SK-N-SH (cell line): ENCODE measurements at regions not wholly inside any gene's neighbourhood (a gene's known extent, or its start where the extent isn't known, plus 50 kb on each side); places are given as distances from the start of the nearest gene placed in this dataset.

ENCODE experiments used
- CTCF ChIA-PET: fragments of 300-600, 350-600 bp; formaldehyde crosslinking; extraction: SDS; loops from one replicate; lab custom pipeline; 2021; lab: Yijun Ruan, JAX
- POLR2A ChIA-PET: fragments of 350-600 bp; sonication (Branson Sonifier 250); formaldehyde crosslinking; extraction: SDS; loops from one replicate; lab custom pipeline; 2020; ENCODE audit warnings: antibody characterized with exemption, inconsistent platforms; lab: Yijun Ruan, JAX
- DNase-seq: peaks from one replicate; pipeline ENCODE4 v3.0.0; 2012
- H2AFZ ChIP-seq: fragments of 200-600 bp; sonication (generic); 2 replicates; pipeline ENCODE4 v1.8.1; 2016; ENCODE audit warnings: antibody characterized with exemption, mild to moderate bottlenecking, low read depth
- H3F3A ChIP-seq: fragments of 200-600 bp; sonication (generic); replicated peaks from 2 replicates; pipeline ENCODE3; 2016; ENCODE audit warnings: antibody characterized with exemption, mild to moderate bottlenecking; ENCODE audit not compliant: insufficient read depth
- H3K27ac ChIP-seq, 2 experiments: fragments of 200-500 bp in 1 of 2; fragments of 200-600 bp in 1 of 2; sonication (Bioruptor generic) in 1 of 2; sonication (generic), shearing (Covaris generic) in 1 of 2; 2 replicates each; pipeline versions ENCODE4 v1.5.1 to v1.6.1; 2014 to 2016; ENCODE audit warnings: low read depth in 2 of 2, inconsistent platforms in 1 of 2, low read length in 1 of 2, mild to moderate bottlenecking in 1 of 2, mixed read lengths in 1 of 2
- H3K27me3 ChIP-seq: fragments of 200-600 bp; sonication (generic), shearing (Covaris generic); 2 replicates; pipeline ENCODE4 v1.6.1; 2016; ENCODE audit warnings: mixed run types; ENCODE audit not compliant: insufficient read depth
- H3K36me3 ChIP-seq, 2 experiments: fragments of 200-500 bp in 1 of 2; fragments of 200-600 bp in 1 of 2; sonication (Bioruptor generic) in 1 of 2; sonication (generic) in 1 of 2; replicated peaks in 1 of 2; 2 replicates each; pipeline versions ENCODE3 to v1.5.1; 2014 to 2016; ENCODE audit warnings: low read length in 1 of 2, mild to moderate bottlenecking in 1 of 2; ENCODE audit not compliant: insufficient read depth in 2 of 2, control insufficient read depth in 1 of 2
- H3K4me1 ChIP-seq, 2 experiments: fragments of 200-500 bp in 1 of 2; fragments of 200-600 bp in 1 of 2; sonication (Bioruptor generic) in 1 of 2; sonication (generic), shearing (Covaris generic) in 1 of 2; 2 replicates each; pipeline versions ENCODE4 v1.5.1 to v1.6.1; 2014 to 2016; ENCODE audit warnings: low read depth in 1 of 2, low read length in 1 of 2, mixed run types in 1 of 2; ENCODE audit not compliant: insufficient read depth in 2 of 2, control insufficient read depth in 1 of 2
- H3K4me2 ChIP-seq: fragments of 200-600 bp; sonication (generic), shearing (Covaris generic); 2 replicates; pipeline ENCODE4 v1.6.1; 2017; ENCODE audit warnings: mixed run types
- H3K4me3 ChIP-seq, 2 experiments: fragments of 200-500 bp in 1 of 2; fragments of 200-600 bp in 1 of 2; sonication (Bioruptor generic) in 1 of 2; sonication (generic), shearing (Covaris generic) in 1 of 2; 2 replicates each; pipeline versions ENCODE4 v1.5.1 to v1.8.1; 2014 to 2016; ENCODE audit warnings: low read depth in 2 of 2, inconsistent platforms in 1 of 2, low read length in 1 of 2, mild to moderate bottlenecking in 1 of 2, mixed read lengths in 1 of 2, moderate library complexity in 1 of 2
- H3K79me2 ChIP-seq: fragments of 200-600 bp; sonication (generic); 2 replicates; pipeline ENCODE4 v1.8.1; 2017; ENCODE audit warnings: mild to moderate bottlenecking; ENCODE audit not compliant: insufficient read depth
- H3K9ac ChIP-seq: fragments of 200-600 bp; sonication (generic); 2 replicates; pipeline ENCODE4 v1.6.1; 2017; ENCODE audit warnings: mixed run types
- H3K9me2 ChIP-seq: fragments of 200-600 bp; sonication (generic); 2 replicates; pipeline ENCODE4 v1.6.1; 2017; ENCODE audit warnings: mixed run types
- H3K9me3 ChIP-seq: fragments of 200-600 bp; sonication (generic); 2 replicates; pipeline ENCODE4 v1.6.1; 2017; ENCODE audit warnings: mixed run types, mild to moderate bottlenecking, moderate library complexity
- H4K20me1 ChIP-seq: fragments of 200-600 bp; sonication (generic); 2 replicates; pipeline ENCODE4 v1.6.1; 2017; ENCODE audit warnings: mild to moderate bottlenecking, mixed run types; ENCODE audit not compliant: insufficient read depth
- ELF1 ChIP-seq: IDR thresholded peaks from 2 replicates; pipeline ENCODE4 v1.4.0; 2012
- EP300 ChIP-seq, 2 experiments: IDR thresholded peaks; 2 replicates each; pipeline versions ENCODE4 v1.4.0 to v1.6.1; 2012; ENCODE audit warnings: borderline replicate concordance in 1 of 2, low read depth in 1 of 2, low read length in 1 of 2
- FOXJ3 ChIP-seq: sonication (generic); formaldehyde crosslinking; IDR thresholded peaks from 2 replicates; pipeline ENCODE4 v1.5.1; 2020; ENCODE audit warnings: mild to moderate bottlenecking, missing genetic modification reagents
- GATA2 ChIP-seq: sonication (generic); formaldehyde crosslinking; IDR thresholded peaks from 2 replicates; pipeline ENCODE4 v1.5.0; 2020; ENCODE audit warnings: mild to moderate bottlenecking, missing genetic modification reagents
- MAX ChIP-seq: IDR thresholded peaks from 2 replicates; pipeline ENCODE4 v1.4.0; 2012; ENCODE audit warnings: low read depth
- POLR2AphosphoS5 ChIP-seq: IDR thresholded peaks from 2 replicates; pipeline ENCODE4 v1.6.1; 2012; ENCODE audit warnings: low read depth, low read length
- RCOR1 ChIP-seq: fragments of 150-350 bp; IDR thresholded peaks from 2 replicates; pipeline ENCODE4 v1.6.1; 2017; ENCODE audit warnings: antibody characterized with exemption, low read length
- RFX5 ChIP-seq: IDR thresholded peaks from 2 replicates; pipeline ENCODE4 v1.6.1; 2012; ENCODE audit warnings: mild to moderate bottlenecking, improper control_type of control experiment, low read length
- TAF1 ChIP-seq: IDR thresholded peaks from 2 replicates; pipeline ENCODE4 v1.6.1; 2012; ENCODE audit warnings: low read depth, mild to moderate bottlenecking, low read length, moderate library complexity, borderline replicate concordance
- TEAD4 ChIP-seq: IDR thresholded peaks from 2 replicates; pipeline ENCODE4 v1.4.0; 2012; ENCODE audit warnings: mild to moderate bottlenecking, borderline replicate concordance; ENCODE audit not compliant: insufficient read depth
- YY1 ChIP-seq: IDR thresholded peaks from 2 replicates; pipeline ENCODE4 v1.4.0; 2012; ENCODE audit warnings: low read depth, mild to moderate bottlenecking
- WGBS: methylation state at CpG from one replicate; pipeline ENCODE4 v1.1.6; 2017; ENCODE audit warnings: low lambda C conversion rate; 5-methylcytosine and 5-hydroxymethylcytosine counted together
- TF ChIP-seq, protein P1 (sequence below): fragments of 150-350 bp; IDR thresholded peaks from 2 replicates; pipeline ENCODE4 v1.6.1; 2016; ENCODE audit warnings: mild to moderate bottlenecking, low read depth, low read length
- TF ChIP-seq, protein P2 (sequence below): IDR thresholded peaks from 2 replicates; pipeline ENCODE4 v1.4.0; 2012; ENCODE audit warnings: low read depth, borderline replicate concordance

DNA sequence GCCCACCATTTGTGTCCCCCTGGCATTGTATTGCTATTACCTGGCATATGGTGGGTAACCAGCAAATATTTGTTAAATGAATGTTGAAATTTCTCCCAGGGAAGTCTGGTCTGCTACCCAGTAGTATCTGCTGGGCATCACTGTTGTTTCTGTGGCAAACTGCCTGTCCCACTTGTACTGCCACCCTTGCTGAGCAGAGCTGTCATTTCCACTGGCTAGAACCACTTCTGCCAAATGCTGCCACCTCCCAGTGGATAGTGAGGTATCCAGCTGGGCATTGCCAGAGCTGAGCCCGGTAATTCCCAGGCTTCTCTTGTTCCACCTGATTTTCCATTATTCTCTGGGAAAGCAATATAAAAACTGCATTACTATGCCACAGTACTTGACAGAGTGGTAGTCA lies 186.7 kb upstream of the NOCT start:
- POLR2A ChIA-PET = no interaction called here

GRCh38 chr4:138826754-138827153 lies 188.8 kb upstream of the NOCT start:
- WGBS = 10% methylated on average over 2 of the region's 2 CpGs
- H3F3A ChIP-seq = no peaks in the 10 kb centered on the region
- H4K20me1 ChIP-seq = no peaks in the 10 kb centered on the region
- H3K4me2 ChIP-seq = no peak overlapping the region
- no peaks in the 10 kb centered on the region for H3K27me3 ChIP-seq
- no peaks in the 10 kb centered on the region for H3K9me2 ChIP-seq
- CTCF ChIA-PET = interaction anchor here (0.7 to 1.5 kb wide), 3 partner anchors 13 to 355 kb away, joined by 3 to 5 read pairs (median 4); no protein-coding TSS in a partner anchor
- H3K4me3 ChIP-seq = no peak overlapping the region
- no peaks in the 10 kb centered on the region for H3K79me2 ChIP-seq
- peaks cover 0 to 15% of the 10 kb centered on the region in 2 experiments; a peak in 2 of 4 replicates for H3K4me1 ChIP-seq
- peak overlapping the region in 1 of 2 experiments; percentile 75; a peak in 2 of 4 replicates for H3K27ac ChIP-seq
- no peak for TF ChIP-seq YY1
- TF ChIP-seq EP300 (IDR thresholded peaks at IDR 0.05; ENCODE audit: borderline replicate concordance in 1 of 2, low read depth in 1 of 2, low read length in 1 of 2) = peak in 1 of 2 experiments; percentile 73; a peak in 2 of 4 replicates
- TF ChIP-seq RCOR1 = peak; percentile 56; the same call in 1 of the 2 replicates
- DNase-seq = peak; percentile 62
- H3K36me3 ChIP-seq = no peaks in the 10 kb centered on the region
- no peaks in the 10 kb centered on the region for H3K9me3 ChIP-seq
- no peak overlapping the region for H3K9ac ChIP-seq
- POLR2A ChIA-PET = interaction anchor here (0.6 kb wide), 1 partner anchor 51 kb away, joined by 3 read pairs; no protein-coding TSS in a partner anchor
- H2AFZ ChIP-seq = no peak overlapping the region

More for the DNA sequence above, 186.7 kb upstream of the NOCT start:
- no peaks in the 10 kb centered on the region for H3K27me3 ChIP-seq
- no peak for DNase-seq
- no peak overlapping the region for H3K4me3 ChIP-seq
- H3K79me2 ChIP-seq = no peaks in the 10 kb centered on the region
- no peaks in the 10 kb centered on the region for H4K20me1 ChIP-seq
- H3K36me3 ChIP-seq = no peaks in the 10 kb centered on the region
- peaks cover 0 to 20% of the 10 kb centered on the region in 2 experiments; a peak in 2 of 4 replicates for H3K4me1 ChIP-seq
- TF ChIP-seq, protein P1, sequence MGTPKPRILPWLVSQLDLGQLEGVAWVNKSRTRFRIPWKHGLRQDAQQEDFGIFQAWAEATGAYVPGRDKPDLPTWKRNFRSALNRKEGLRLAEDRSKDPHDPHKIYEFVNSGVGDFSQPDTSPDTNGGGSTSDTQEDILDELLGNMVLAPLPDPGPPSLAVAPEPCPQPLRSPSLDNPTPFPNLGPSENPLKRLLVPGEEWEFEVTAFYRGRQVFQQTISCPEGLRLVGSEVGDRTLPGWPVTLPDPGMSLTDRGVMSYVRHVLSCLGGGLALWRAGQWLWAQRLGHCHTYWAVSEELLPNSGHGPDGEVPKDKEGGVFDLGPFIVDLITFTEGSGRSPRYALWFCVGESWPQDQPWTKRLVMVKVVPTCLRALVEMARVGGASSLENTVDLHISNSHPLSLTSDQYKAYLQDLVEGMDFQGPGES = no peak
- TF ChIP-seq, protein P2, sequence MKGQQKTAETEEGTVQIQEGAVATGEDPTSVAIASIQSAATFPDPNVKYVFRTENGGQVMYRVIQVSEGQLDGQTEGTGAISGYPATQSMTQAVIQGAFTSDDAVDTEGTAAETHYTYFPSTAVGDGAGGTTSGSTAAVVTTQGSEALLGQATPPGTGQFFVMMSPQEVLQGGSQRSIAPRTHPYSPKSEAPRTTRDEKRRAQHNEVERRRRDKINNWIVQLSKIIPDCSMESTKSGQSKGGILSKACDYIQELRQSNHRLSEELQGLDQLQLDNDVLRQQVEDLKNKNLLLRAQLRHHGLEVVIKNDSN = no peak
- 72% methylated on average over 1 of the region's 1 CpG for WGBS
- H3K27ac ChIP-seq = no peak overlapping the region
- no peak overlapping the region for H3K4me2 ChIP-seq
- no peaks in the 10 kb centered on the region for H3F3A ChIP-seq
- H3K9me3 ChIP-seq = no peaks in the 10 kb centered on the region
- CTCF ChIA-PET = interaction anchor here (0.6 to 1.0 kb wide), 2 partner anchors 11 to 228 kb away, joined by 3 read pairs; no protein-coding TSS in a partner anchor
- no peaks in the 10 kb centered on the region for H3K9me2 ChIP-seq
- no peak overlapping the region for H2AFZ ChIP-seq
- H3K9ac ChIP-seq = no peak overlapping the region

DNA sequence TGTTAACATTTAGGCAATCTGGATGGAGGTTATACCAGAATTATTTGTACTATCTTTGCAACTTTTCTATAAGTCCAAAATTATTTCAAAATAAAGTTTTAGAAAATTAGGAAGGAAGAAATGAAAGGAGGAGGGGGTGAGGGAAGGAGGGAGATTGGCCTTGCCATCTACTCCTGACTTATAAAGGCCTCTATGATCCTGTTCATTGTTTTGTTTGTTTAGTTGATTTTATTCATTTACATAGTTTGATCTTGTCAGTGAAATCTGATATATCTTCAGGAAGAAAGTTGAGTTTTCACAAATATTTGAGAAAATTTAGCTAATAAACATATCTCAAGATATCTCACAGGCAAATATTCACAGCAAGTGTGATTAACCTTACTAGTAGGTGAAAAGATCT lies 189.3 kb upstream of the NOCT start:
- H3K9ac ChIP-seq = no peak overlapping the region
- CTCF ChIA-PET = interaction anchor here (1.0 to 1.5 kb wide), 2 partner anchors 13 to 92 kb away, joined by 3 to 4 read pairs; no protein-coding TSS in a partner anchor
- no peaks in the 10 kb centered on the region for H3K9me2 ChIP-seq
- H2AFZ ChIP-seq = no peak overlapping the region
- no peaks in the 10 kb centered on the region for H4K20me1 ChIP-seq
- TF ChIP-seq GATA2 (no peak), TEAD4 (no peak), RFX5 (no peak), POLR2AphosphoS5 (no peak), MAX (no peak), ELF1 (no peak), TAF1 (no peak), FOXJ3 (CRISPR knock-in tag) (no peak)
- DNase-seq = no peak
- H3K79me2 ChIP-seq = no peaks in the 10 kb centered on the region
- H3K4me2 ChIP-seq = no peak overlapping the region
- no peaks in the 10 kb centered on the region for H3K27me3 ChIP-seq
- H3K27ac ChIP-seq = peak overlapping the region in 1 of 2 experiments; percentile 75; a peak in 2 of 4 replicates
- no peaks in the 10 kb centered on the region for H3K36me3 ChIP-seq
- POLR2A ChIA-PET = interaction anchor here (0.6 kb wide), 1 partner anchor 50 kb away, joined by 3 read pairs; no protein-coding TSS in a partner anchor
- no peak overlapping the region for H3K4me3 ChIP-seq
- no peaks in the 10 kb centered on the region for H3K9me3 ChIP-seq
- no peaks in the 10 kb centered on the region for H3F3A ChIP-seq
- peaks cover 0 to 15% of the 10 kb centered on the region in 2 experiments; a peak in 2 of 4 replicates for H3K4me1 ChIP-seq
